Neural cell (in vitro differentiated cells): ENCODE measurements at regions not wholly inside any gene's neighbourhood (a gene's known extent, or its start where the extent isn't known, plus 50 kb on each side); places are given as distances from the start of the nearest gene placed in this dataset.

Source experiments
- H2AFZ ChIP-seq: fragments of 200-600, 300-800 bp; sonication (generic), shearing (Covaris generic); 2 replicates; pipeline ENCODE4 v1.6.0; 2014; ENCODE audit warnings: low read depth, mild to moderate bottlenecking, antibody characterized with exemption, low read length, moderate library complexity
- H3F3A ChIP-seq: fragments of 200-600 bp; shearing (Covaris generic); 2 replicates; pipeline ENCODE4 v1.6.1; 2016; ENCODE audit warnings: mild to moderate bottlenecking, moderate library complexity, mixed read lengths, antibody characterized with exemption, low read length; ENCODE audit not compliant: insufficient read depth, poor library complexity, severe bottlenecking
- H3K27ac ChIP-seq: fragments of 200-600, 300-800 bp; sonication (generic), shearing (Covaris generic); 2 replicates; pipeline ENCODE4 v1.5.1; 2014; ENCODE audit warnings: mild to moderate bottlenecking, low read length, moderate library complexity
- H3K27me3 ChIP-seq: fragments of 300-800, 200-600 bp; sonication (generic), shearing (Covaris generic); 2 replicates; pipeline ENCODE4 v1.6.0; 2014; ENCODE audit warnings: mild to moderate bottlenecking, low read depth, low read length, moderate library complexity; ENCODE audit not compliant: insufficient read depth
- H3K36me3 ChIP-seq: fragments of 300-800, 200-600 bp; sonication (generic), shearing (Covaris generic); 2 replicates; pipeline ENCODE4 v1.5.1; 2014; ENCODE audit warnings: mild to moderate bottlenecking, antibody characterized with exemption, low read length, moderate library complexity; ENCODE audit not compliant: insufficient read depth
- H3K4me2 ChIP-seq: fragments of 300-800, 200-600 bp; sonication (generic), shearing (Covaris generic); 2 replicates; pipeline ENCODE4 v1.6.0; 2014; ENCODE audit warnings: mild to moderate bottlenecking, low read length
- H3K4me3 ChIP-seq: fragments of 300-800, 200-600 bp; sonication (generic), shearing (Covaris generic); 2 replicates; pipeline ENCODE4 v1.5.1; 2014; ENCODE audit warnings: mild to moderate bottlenecking, low read length, moderate library complexity
- H3K79me2 ChIP-seq: fragments of 200-600 bp; shearing (Covaris generic); replicated peaks from 2 replicates; pipeline ENCODE4 v1.6.0; 2014; ENCODE audit warnings: mild to moderate bottlenecking, low read length, moderate library complexity; ENCODE audit not compliant: insufficient read depth
- H3K9ac ChIP-seq: fragments of 300-800, 200-600 bp; sonication (generic), shearing (Covaris generic); 2 replicates; pipeline ENCODE4 v1.6.1; 2016; ENCODE audit warnings: mild to moderate bottlenecking, low read length, mixed read lengths
- H3K9me2 ChIP-seq: fragments of 200-600 bp; shearing (Covaris generic); 2 replicates; pipeline ENCODE4 v1.6.1; 2016; ENCODE audit warnings: mild to moderate bottlenecking, low read length, mixed read lengths; ENCODE audit not compliant: insufficient read depth
- H3K9me3 ChIP-seq: fragments of 200-600, 300-800 bp; sonication (generic), shearing (Covaris generic); 2 replicates; pipeline ENCODE4 v1.6.1; 2016; ENCODE audit warnings: mild to moderate bottlenecking, mixed run types, low read length, moderate library complexity, mixed read lengths
- H4K20me1 ChIP-seq: fragments of 200-600 bp; shearing (Covaris generic); 2 replicates; pipeline ENCODE4 v1.6.1; 2016; ENCODE audit warnings: mild to moderate bottlenecking, mixed run types; ENCODE audit not compliant: insufficient read depth
- EP300 ChIP-seq: fragments of 450-650 bp; conservative IDR thresholded peaks from 2 replicates; pipeline ENCODE4 v1.6.1; 2014; ENCODE audit warnings: antibody characterized with exemption, mild to moderate bottlenecking, moderate library complexity; ENCODE audit not compliant: poor library complexity, severe bottlenecking
- EZH2 ChIP-seq: fragments of 200-600, 300-800 bp; shearing (Covaris generic), sonication (generic); IDR thresholded peaks from 2 replicates; pipeline ENCODE4 v1.6.1; 2014; ENCODE audit warnings: antibody characterized with exemption, low read length, borderline replicate concordance, mild to moderate bottlenecking; ENCODE audit not compliant: insufficient read depth, poor library complexity, severe bottlenecking
- MXI1 ChIP-seq: fragments of 450-650 bp; conservative IDR thresholded peaks from 2 replicates; pipeline ENCODE4 v1.6.1; 2014; ENCODE audit warnings: antibody characterized with exemption, mild to moderate bottlenecking; ENCODE audit not compliant: poor library complexity, severe bottlenecking
- POLR2AphosphoS5 ChIP-seq: IDR thresholded peaks from 2 replicates; pipeline ENCODE4 v1.6.1; 2012
- RAD21 ChIP-seq: fragments of 450-650 bp; conservative IDR thresholded peaks from 2 replicates; pipeline ENCODE4 v1.6.1; 2014; ENCODE audit warnings: antibody characterized with exemption, mild to moderate bottlenecking, moderate library complexity
- REST ChIP-seq: IDR thresholded peaks from 2 replicates; pipeline ENCODE4 v1.6.1; 2012; ENCODE audit warnings: borderline replicate concordance
- SMC3 ChIP-seq: fragments of 450-650 bp; conservative IDR thresholded peaks from 2 replicates; pipeline ENCODE4 v1.6.1; 2014; ENCODE audit warnings: antibody characterized with exemption, mild to moderate bottlenecking, moderate library complexity; ENCODE audit not compliant: poor library complexity
- TAF1 ChIP-seq: IDR thresholded peaks from 2 replicates; pipeline ENCODE4 v1.6.1; 2012; ENCODE audit warnings: low read depth
- TF ChIP-seq, protein P1 (sequence below): fragments of 450-650 bp; IDR thresholded peaks from 2 replicates; pipeline ENCODE4 v1.5.1; 2014; ENCODE audit warnings: antibody characterized with exemption, mild to moderate bottlenecking, moderate library complexity; ENCODE audit not compliant: poor library complexity, severe bottlenecking

GRCh38 chr9:115923903-115924668 lies 229.5 kb upstream of the PAPPA start:
- Histone ChIP-seq H4K20me1 (no peaks in the 10 kb centered on the region), H2AFZ (no peak overlapping the region), H3F3A (no peaks in the 10 kb centered on the region), H3K9me2 (no peaks in the 10 kb centered on the region), H3K27me3 (no peaks in the 10 kb centered on the region), H3K4me2 (no peak overlapping the region), H3K9me3 (no peaks in the 10 kb centered on the region), H3K36me3 (no peaks in the 10 kb centered on the region), H3K9ac (no peak overlapping the region), H3K4me3 (no peak overlapping the region), H3K79me2 (no peaks in the 10 kb centered on the region), H3K27ac (no peak overlapping the region)
- TF ChIP-seq RAD21 = no peak
- no peak for TF ChIP-seq SMC3
- no peak for TF ChIP-seq MXI1
- TF ChIP-seq POLR2AphosphoS5 = no peak
- no peak for TF ChIP-seq EZH2
- TF ChIP-seq, protein P1, sequence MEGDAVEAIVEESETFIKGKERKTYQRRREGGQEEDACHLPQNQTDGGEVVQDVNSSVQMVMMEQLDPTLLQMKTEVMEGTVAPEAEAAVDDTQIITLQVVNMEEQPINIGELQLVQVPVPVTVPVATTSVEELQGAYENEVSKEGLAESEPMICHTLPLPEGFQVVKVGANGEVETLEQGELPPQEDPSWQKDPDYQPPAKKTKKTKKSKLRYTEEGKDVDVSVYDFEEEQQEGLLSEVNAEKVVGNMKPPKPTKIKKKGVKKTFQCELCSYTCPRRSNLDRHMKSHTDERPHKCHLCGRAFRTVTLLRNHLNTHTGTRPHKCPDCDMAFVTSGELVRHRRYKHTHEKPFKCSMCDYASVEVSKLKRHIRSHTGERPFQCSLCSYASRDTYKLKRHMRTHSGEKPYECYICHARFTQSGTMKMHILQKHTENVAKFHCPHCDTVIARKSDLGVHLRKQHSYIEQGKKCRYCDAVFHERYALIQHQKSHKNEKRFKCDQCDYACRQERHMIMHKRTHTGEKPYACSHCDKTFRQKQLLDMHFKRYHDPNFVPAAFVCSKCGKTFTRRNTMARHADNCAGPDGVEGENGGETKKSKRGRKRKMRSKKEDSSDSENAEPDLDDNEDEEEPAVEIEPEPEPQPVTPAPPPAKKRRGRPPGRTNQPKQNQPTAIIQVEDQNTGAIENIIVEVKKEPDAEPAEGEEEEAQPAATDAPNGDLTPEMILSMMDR = no peak
- TF ChIP-seq REST = no peak

GRCh38 chr9:115924669-115924987 lies 229.0 kb upstream of the PAPPA start:
- Histone ChIP-seq H4K20me1 (no peaks in the 10 kb centered on the region), H3K27me3 (no peaks in the 10 kb centered on the region), H3K27ac (no peak overlapping the region), H3K4me2 (no peak overlapping the region), H3K9me2 (no peaks in the 10 kb centered on the region), H3K4me3 (no peak overlapping the region), H2AFZ (no peak overlapping the region), H3K79me2 (no peaks in the 10 kb centered on the region), H3F3A (no peaks in the 10 kb centered on the region), H3K9ac (no peak overlapping the region), H3K36me3 (no peaks in the 10 kb centered on the region), H3K9me3 (no peaks in the 10 kb centered on the region)
- TF ChIP-seq REST (no peak), POLR2AphosphoS5 (no peak), TAF1 (no peak), MXI1 (no peak), EZH2 (no peak), RAD21 (no peak), EP300 (no peak), SMC3 (no peak)
- TF ChIP-seq, protein P1 = no peak
